ENCODE measurements at regions not wholly inside any gene's neighbourhood (a gene's known extent, or its start where the extent isn't known, plus 50 kb on each side); places are given as distances from the start of the nearest gene placed in this dataset.
"Not testable (repeated sequence)": the region's sequence is repeated elsewhere in the genome, so short reads cannot be mapped to it uniquely, and the experiment has no call there.

- ChIA-PET POLR2A (no interaction called here), CTCF (no interaction called here)
- no peak overlapping the region for H3K4me3 ChIP-seq
- FAIRE-seq (no peak), ATAC-seq (no peak), DNase-seq (ENCODE audit: low read depth in 1 of 2, low spot score in 1 of 2) (no peak)
- H3K9me3 ChIP-seq, result no peaks in the 10 kb centered on the region
- no peak overlapping the region for H3K4me2 ChIP-seq
- TF ChIP-seq CHD2 (IDR thresholded peaks at IDR 0.05; ENCODE audit: low read length, partially characterized antibody), result no peak
- no peak for TF ChIP-seq EP300 (IDR thresholded peaks at IDR 0.05)
- no peak for TF ChIP-seq GATA3 (IDR thresholded peaks at IDR 0.05; ENCODE audit: borderline replicate concordance)
- no peak for TF ChIP-seq FOSL2 (IDR thresholded peaks at IDR 0.05)
- no peak for TF ChIP-seq FOSL2 (CRISPR knock-in tag; IDR thresholded peaks at IDR 0.05)
- no peak for TF ChIP-seq ZSCAN20 (CRISPR knock-in tag; IDR thresholded peaks at IDR 0.05)
- TF ChIP-seq SREBF2 (IDR thresholded peaks at IDR 0.05), result no peak
- no peak for TF ChIP-seq ZNF302 (CRISPR knock-in tag; IDR thresholded peaks at IDR 0.05)
- H3K4me1 ChIP-seq, result no peaks in the 10 kb centered on the region
- no peak overlapping the region for H3K27ac ChIP-seq
Measured at GRCh38 chr7:121609208-121609607, 213.1 kb upstream of the FAM3C start.

- Histone ChIP-seq H3K27ac (no peak overlapping the region), H3K4me1 (no peaks in the 10 kb centered on the region), H3K4me2 (no peak overlapping the region), H3K9me3 (no peaks in the 10 kb centered on the region), H3K4me3 (no peak overlapping the region)
- FAIRE-seq (no peak), DNase-seq (ENCODE audit: low read depth in 1 of 2, low spot score in 1 of 2) (no peak), ATAC-seq (no peak)
- POLR2A ChIA-PET, result no interaction called here
- TF ChIP-seq HMGXB4 (CRISPR knock-in tag; IDR thresholded peaks at IDR 0.05; ENCODE audit: borderline replicate concordance) (no peak), ZNF302 (CRISPR knock-in tag; IDR thresholded peaks at IDR 0.05) (no peak), RCOR1 (IDR thresholded peaks at IDR 0.05; ENCODE audit: low read depth, low read length) (no peak)
- WGBS (ENCODE audit: missing lambda C conversion rate), result 15% methylated on average over 6 of the region's 6 CpGs
- CTCF ChIA-PET, result no interaction called here
Measured at GRCh38 chr7:121608785-121609184, 212.7 kb upstream of the FAM3C start.

GRCh38 chr7:121608183-121608582 is 212.1 kb upstream of the FAM3C start:
- H3K4me2 ChIP-seq; H3K9me3 ChIP-seq; POLR2A ChIA-PET; CTCF ChIA-PET; H3K4me1 ChIP-seq; ATAC-seq; H3K27ac ChIP-seq; H3K4me3 ChIP-seq; DNase-seq (ENCODE audit: low read depth in 1 of 2, low spot score in 1 of 2); FAIRE-seq: not testable (repeated sequence)
- WGBS (ENCODE audit: missing lambda C conversion rate), result 14% methylated on average over 2 of the region's 2 CpGs

GRCh38 chr7:121605317-121605680 is 209.2 kb upstream of the FAM3C start:
- Histone ChIP-seq H3K4me2 (no peak overlapping the region), H3K4me1 (no peaks in the 10 kb centered on the region), H3K4me3 (no peak overlapping the region), H3K9me3 (no peaks in the 10 kb centered on the region), H3K27ac (no peak overlapping the region)
- DNase-seq (ENCODE audit: low read depth in 1 of 2, low spot score in 1 of 2) (no peak), ATAC-seq (peak in 1 of 2 experiments; percentile 33; a peak in 1 of 6 replicates), FAIRE-seq (no peak)
- TF ChIP-seq HOXB13 (CRISPR knock-in tag; IDR thresholded peaks at IDR 0.05; ENCODE audit: low read depth) (no peak), RAD21 (conservative IDR thresholded peaks at IDR 0.05 in 1 of 2, IDR thresholded peaks at IDR 0.05 in 1 of 2) (0 out of 5 replicates have a peak, but pooled peaks of 1 of the 2 experiments have one; percentile 4)
- ChIA-PET POLR2A (no interaction called here), CTCF (no interaction called here)
- 5% methylated on average over 3 of the region's 3 CpGs for WGBS (ENCODE audit: missing lambda C conversion rate)

GRCh38 chr7:121604627-121605316 is 208.7 kb upstream of the FAM3C start:
- no peak overlapping the region for H3K4me2 ChIP-seq
- FAIRE-seq (no peak), DNase-seq (ENCODE audit: low read depth in 1 of 2, low spot score in 1 of 2) (no peak), ATAC-seq (no peak)
- H3K27ac ChIP-seq, result no peak overlapping the region
- no peaks in the 10 kb centered on the region for H3K4me1 ChIP-seq
- 2% methylated on average over 2 of the region's 2 CpGs for WGBS (ENCODE audit: missing lambda C conversion rate)
- H3K4me3 ChIP-seq, result no peak overlapping the region
- no peaks in the 10 kb centered on the region for H3K9me3 ChIP-seq
- ChIA-PET CTCF (no interaction called here), POLR2A (no interaction called here)
- TF ChIP-seq, protein P1, sequence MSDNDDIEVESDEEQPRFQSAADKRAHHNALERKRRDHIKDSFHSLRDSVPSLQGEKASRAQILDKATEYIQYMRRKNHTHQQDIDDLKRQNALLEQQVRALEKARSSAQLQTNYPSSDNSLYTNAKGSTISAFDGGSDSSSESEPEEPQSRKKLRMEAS (IDR thresholded peaks at IDR 0.05), result no peak
- TF ChIP-seq EHMT2 (IDR thresholded peaks at IDR 0.05; ENCODE audit: low read depth) (no peak), JUNB (IDR thresholded peaks at IDR 0.05) (no peak), CEBPB (IDR thresholded peaks at IDR 0.05) (no peak), TP53 (CRISPR knock-in tag; IDR thresholded peaks at IDR 0.05) (no peak), HES2 (IDR thresholded peaks at IDR 0.05) (no peak), BHLHE40 (IDR thresholded peaks at IDR 0.05; ENCODE audit: low read depth, low read length) (no peak), ELK1 (IDR thresholded peaks at IDR 0.05; ENCODE audit: low read depth, low read length) (no peak), RAD21 (conservative IDR thresholded peaks at IDR 0.05 in 1 of 2, IDR thresholded peaks at IDR 0.05 in 1 of 2) (no peak), MAFK (IDR thresholded peaks at IDR 0.05; ENCODE audit: partially characterized antibody) (no peak), JUN (IDR thresholded peaks at IDR 0.05) (no peak), SMC3 (IDR thresholded peaks at IDR 0.05) (no peak)
